Urinary bladder (tissue), 3 donors: ENCODE measurements at regions not wholly inside any gene's neighbourhood (a gene's known extent, or its start where the extent isn't known, plus 50 kb on each side); places are given as distances from the start of the nearest gene placed in this dataset.
"Not testable (repeated sequence)": the region's sequence is repeated elsewhere in the genome, so short reads cannot be mapped to it uniquely, and the experiment has no call there.

Source experiments
- DNase-seq: peaks from one replicate; pipeline ENCODE4 v3.0.0-alpha.2; 2015; ENCODE audit errors: extremely low spot score
- H3K27ac ChIP-seq: one replicate; pipeline ENCODE4 v1.5.1; 2013; ENCODE audit warnings: low read depth, mild to moderate bottlenecking, moderate library complexity
- H3K36me3 ChIP-seq: one replicate; pipeline ENCODE4 v1.6.1; 2013; ENCODE audit warnings: mild to moderate bottlenecking, moderate library complexity; ENCODE audit not compliant: insufficient read depth
- H3K4me1 ChIP-seq: one replicate; pipeline ENCODE4 v1.6.1; 2013; ENCODE audit warnings: mild to moderate bottlenecking, moderate library complexity; ENCODE audit not compliant: insufficient read depth
- H3K4me3 ChIP-seq: one replicate; pipeline ENCODE4 v1.5.1; 2013; ENCODE audit warnings: low read depth, low read length
- WGBS: extraction: QIAGEN DNeasy Blood & Tissue Kit; methylation state at CpG from one replicate; pipeline ENCODE4 v1.1.7; 2013; 5-methylcytosine and 5-hydroxymethylcytosine counted together
- donor health status: healthy with polysubstance abuse.
- donor health status: healthy.

DNA sequence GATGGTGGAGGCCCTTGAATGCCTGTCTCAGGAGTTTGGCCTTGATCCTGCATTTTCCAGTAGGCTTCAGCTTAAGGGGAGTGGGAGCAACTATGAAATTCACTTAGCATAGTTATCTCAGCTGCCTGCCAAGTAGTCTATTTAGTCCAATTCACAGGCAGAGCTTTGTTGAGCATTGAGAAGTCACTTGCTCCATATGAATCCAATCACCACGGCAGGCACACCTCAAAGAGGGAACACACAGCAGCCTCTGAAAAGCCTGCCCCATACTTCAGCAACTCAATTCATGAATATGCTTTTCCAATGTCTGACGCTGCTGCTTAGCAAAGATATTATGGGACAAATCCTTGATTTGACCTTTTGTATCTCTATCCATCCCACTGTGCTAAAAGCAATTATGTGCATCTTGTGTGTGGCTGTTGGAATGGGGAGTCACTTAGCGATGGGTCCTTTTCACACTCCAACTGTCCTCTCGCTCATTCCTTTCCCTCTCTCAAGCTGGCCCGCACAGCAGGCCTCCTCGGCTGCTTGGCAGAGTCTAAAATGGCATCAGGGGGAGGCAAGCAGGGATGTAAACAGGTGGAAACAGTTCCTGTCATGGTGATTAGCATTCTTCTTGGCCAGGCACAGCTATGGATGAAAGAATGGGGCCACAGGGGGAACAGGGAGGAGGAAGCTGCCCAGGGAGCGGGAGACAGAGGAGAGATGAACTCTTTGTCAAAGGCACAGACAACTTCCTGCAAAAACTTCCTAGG is 56.0 kb upstream of the LRPPRC start:
- Histone ChIP-seq H3K4me3 (no peak overlapping the region), H3K27ac (no peak overlapping the region), H3K4me1 (no peaks in the 10 kb centered on the region), H3K36me3 (no peaks in the 10 kb centered on the region)
- DNase-seq, result no peak
- 62% methylated on average over 7 of the region's 7 CpGs for WGBS

DNA sequence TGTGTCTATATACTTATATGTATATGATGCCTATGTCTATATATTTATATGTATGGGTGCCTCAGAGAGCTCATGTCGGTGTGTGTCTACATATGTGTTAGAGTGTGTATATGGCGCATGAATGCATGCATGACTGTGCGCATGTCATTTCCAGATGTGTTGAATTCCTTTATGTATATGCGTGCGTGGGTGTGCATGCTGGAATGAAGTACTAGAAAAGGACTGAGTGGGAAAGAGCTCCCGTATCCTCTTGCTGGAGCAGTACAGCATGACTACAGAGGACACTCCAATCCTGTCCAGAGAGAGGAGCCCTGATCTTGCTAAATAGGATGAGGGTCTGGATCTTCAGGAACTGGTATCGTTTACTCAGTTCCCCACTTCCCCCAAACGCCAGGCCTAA is 56.8 kb upstream of the LRPPRC start:
- Histone ChIP-seq H3K4me1 (no peaks in the 10 kb centered on the region), H3K4me3 (no peak overlapping the region), H3K27ac (no peak overlapping the region), H3K36me3 (no peaks in the 10 kb centered on the region)
- no peak for DNase-seq
- WGBS, result 82% methylated on average over 8 of the region's 8 CpGs

DNA sequence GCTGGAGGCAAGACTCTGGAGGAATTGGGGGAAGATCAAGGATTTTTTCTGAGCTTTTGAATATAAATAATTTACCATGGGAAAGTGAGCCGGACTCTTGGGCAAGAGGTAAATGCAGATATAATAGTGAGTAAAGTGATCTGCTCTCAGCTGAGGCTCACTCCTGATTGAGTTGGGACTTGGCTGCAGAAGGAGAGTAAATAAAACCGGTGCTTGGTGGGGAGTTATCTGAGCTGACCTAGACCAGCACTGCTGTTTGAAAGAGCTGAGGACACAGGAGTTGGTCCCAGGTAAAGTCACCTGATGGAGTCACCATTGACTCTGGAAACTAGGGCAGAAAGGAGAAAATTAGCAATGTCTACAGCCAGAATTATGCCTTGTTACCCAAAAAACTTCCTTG is 57.3 kb upstream of the LRPPRC start:
- Histone ChIP-seq H3K4me1 (no peaks in the 10 kb centered on the region), H3K27ac (no peak overlapping the region), H3K4me3 (no peak overlapping the region), H3K36me3 (no peaks in the 10 kb centered on the region)
- DNase-seq, result no peak
- 68% methylated on average over 2 of the region's 2 CpGs for WGBS

DNA sequence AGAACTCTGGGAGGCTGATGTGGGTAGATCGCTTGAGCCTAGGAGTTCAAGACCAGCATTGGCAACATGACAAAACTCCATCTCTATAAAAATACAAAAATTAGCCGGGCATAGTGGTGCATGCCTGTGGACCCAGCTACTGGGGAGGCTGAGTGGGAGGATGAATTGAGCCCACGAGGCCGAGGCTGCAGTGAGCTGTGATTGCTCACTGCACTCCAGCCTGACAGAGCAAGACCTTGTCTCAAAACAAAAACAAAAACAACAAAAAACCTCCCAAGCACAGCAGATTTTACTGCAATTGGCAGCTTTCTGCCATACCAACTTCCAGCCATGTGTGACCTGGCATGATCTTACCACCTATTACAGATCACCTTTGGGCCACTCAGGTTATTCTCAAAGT is 57.7 kb upstream of the LRPPRC start:
- WGBS, result 76% methylated on average over 4 of the region's 4 CpGs
- DNase-seq, result no peak
- Histone ChIP-seq H3K4me3 (no peak overlapping the region), H3K4me1 (no peaks in the 10 kb centered on the region), H3K27ac (no peak overlapping the region), H3K36me3 (no peaks in the 10 kb centered on the region)

DNA sequence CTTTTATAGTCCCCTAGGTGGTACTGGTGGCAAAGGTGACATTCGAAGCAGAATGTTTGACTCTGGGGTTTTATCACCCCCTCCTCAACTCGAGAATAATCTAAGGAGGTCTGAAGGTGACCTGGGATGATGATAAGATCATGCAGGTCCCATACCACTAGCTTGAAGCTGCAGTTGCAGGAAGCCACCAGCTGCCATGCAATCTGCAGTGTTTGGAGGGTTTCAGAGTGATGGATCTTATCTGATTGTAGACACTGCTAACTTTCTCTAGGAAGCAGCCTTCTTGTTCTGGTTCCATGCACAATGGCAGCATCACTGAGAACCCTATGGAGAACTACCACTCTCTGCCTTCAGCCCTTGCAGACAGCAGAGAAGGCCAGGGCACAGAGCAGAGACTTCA is 59.4 kb upstream of the LRPPRC start:
- no peaks in the 10 kb centered on the region for H3K36me3 ChIP-seq
- H3K4me1 ChIP-seq, result no peaks in the 10 kb centered on the region
- H3K4me3 ChIP-seq, result no peak overlapping the region
- 42% methylated on average over 2 of the region's 2 CpGs for WGBS
- no peak overlapping the region for H3K27ac ChIP-seq
- DNase-seq, result no peak

DNA sequence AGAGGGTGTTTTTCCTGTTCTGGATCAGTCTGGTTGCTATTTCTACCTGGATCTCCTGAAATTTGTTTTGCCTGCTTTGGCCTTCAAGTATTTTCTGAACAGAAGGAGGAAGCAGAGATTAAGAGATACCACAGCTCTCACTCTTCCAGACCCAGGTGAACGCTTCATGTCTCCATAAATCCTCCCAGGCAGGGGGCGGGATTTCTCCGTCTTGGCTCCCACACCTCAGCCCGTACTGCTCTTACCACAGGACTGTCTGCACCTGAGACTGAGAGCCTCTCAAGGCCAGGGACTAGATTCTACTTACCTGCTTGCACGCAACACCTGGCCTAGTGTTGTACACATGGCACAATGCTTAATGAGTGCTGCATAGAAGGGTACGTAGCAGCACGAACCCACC is 59.9 kb upstream of the LRPPRC start:
- 75% methylated on average over 7 of the region's 7 CpGs for WGBS

DNA sequence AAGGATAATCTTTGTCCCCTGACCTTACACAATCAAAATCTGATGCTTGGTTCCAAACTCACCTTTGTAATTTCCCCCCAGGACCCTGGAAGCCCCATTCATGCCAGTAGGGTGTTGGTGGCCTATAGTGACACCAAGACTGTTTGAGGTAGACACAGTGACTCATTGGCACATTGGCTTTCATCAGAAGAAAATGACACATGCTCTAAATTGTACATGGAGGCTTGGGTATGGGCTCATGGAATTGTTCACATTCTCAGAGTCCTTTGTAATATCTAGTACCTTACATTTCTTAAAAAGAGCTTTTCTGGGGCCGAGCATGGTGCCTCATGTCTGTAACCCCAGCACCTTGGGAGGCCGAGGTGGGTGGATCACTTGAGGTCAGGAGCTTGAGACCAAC is 61.2 kb upstream of the LRPPRC start:
- no peak for DNase-seq
- 84% methylated on average over 2 of the region's 2 CpGs for WGBS
- H3K36me3 ChIP-seq, result no peaks in the 10 kb centered on the region
- no peak overlapping the region for H3K4me3 ChIP-seq
- H3K4me1 ChIP-seq, result no peaks in the 10 kb centered on the region
- no peak overlapping the region for H3K27ac ChIP-seq

More for the DNA sequence above, 59.9 kb upstream of the LRPPRC start:
- H3K4me1 ChIP-seq, result no peaks in the 10 kb centered on the region
- DNase-seq, result no peak
- H3K36me3 ChIP-seq, result no peaks in the 10 kb centered on the region
- H3K27ac ChIP-seq, result no peak overlapping the region
- H3K4me3 ChIP-seq, result no peak overlapping the region

DNA sequence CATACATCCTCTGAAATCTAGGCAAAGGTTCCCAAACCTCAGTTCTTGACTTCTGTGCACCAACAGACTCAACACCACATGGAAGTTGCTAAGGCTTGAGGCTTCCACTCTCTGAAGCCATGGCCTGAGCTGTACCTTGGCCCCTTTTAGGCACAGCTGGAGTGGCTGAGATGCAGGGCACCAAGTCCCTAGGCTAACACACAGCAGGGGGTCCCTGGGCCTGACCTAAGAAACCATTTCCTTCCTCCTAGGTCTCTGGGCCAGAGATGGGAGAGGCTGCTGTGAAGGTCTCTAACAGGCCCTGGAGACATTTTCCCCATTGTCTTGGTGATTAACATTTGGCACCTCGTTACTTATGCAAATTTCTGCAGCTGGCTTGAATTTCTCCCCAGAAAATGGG is 64.5 kb upstream of the LRPPRC start:
- not testable (repeated sequence) for H3K36me3 ChIP-seq, H3K4me3 ChIP-seq, DNase-seq, H3K4me1 ChIP-seq, H3K27ac ChIP-seq
- 43% methylated on average over 1 of the region's 1 CpG for WGBS

DNA sequence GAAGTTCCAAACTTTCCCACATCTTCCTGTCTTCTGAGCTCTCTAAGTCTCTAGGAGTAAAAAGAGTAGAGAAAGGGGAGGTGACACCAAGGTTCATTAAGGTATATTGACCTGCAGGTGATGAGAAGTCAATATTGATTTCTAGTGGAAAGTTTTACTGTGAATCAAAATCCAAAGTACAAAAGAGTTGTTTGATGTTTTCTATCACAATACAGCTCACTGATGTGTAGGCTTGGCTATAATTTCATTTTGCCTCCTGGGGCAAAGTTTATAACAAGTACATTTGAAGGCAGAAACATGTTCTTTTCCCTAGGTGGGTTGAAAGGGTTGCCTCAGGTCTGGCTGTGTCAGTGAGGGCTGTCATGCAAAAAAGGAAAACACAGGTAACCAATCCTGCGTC is 65.2 kb upstream of the LRPPRC start:
- Histone ChIP-seq H3K27ac (no peak overlapping the region), H3K4me3 (no peak overlapping the region), H3K4me1 (no peaks in the 10 kb centered on the region), H3K36me3 (no peaks in the 10 kb centered on the region)
- 99% methylated on average over 1 of the region's 1 CpG for WGBS
- DNase-seq, result no peak

DNA sequence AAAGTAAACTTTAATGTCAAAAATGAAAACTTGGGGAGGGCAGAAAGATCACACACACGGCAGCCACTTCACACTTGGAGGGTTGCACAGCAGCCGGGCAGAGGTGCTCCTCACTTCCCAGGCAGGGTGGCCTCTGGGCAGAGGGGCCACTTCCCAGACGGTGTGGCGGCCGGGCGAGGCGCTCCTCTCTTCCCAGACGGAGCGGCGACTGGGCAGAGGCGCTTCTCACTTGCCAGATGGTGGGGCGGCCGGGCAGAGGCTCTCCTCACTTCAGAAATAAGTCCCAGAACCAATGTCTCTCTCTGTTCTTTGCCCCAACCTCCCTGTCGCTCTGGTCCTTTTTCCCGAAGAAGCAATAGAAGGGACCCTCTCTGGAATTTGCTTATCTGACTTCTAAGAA is 65.7 kb upstream of the LRPPRC start:
- no peak overlapping the region for H3K4me3 ChIP-seq
- H3K36me3 ChIP-seq, result no peaks in the 10 kb centered on the region
- no peak for DNase-seq
- H3K27ac ChIP-seq, result no peak overlapping the region
- WGBS, result 92% methylated on average over 15 of the region's 15 CpGs
- no peaks in the 10 kb centered on the region for H3K4me1 ChIP-seq

DNA sequence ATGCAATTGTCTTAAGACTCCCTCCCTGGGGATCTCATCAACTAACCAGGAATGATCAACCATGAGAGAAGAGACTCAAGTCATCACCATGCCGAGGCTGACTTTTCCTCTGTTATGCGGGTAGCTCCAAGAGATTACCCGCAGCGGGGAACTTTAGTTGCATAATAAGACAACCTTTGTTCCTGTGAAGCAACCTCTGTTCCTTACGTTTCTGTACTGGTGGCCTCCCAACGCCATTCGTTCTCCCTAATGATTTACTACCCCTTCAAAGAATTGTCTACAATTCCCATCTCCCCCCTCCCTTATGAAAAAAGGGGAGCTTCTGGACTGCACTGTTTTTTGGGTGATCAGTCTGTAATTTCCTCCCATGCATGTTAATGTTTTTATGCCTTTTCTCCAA is 66.1 kb upstream of the LRPPRC start:
- no peak overlapping the region for H3K4me3 ChIP-seq
- no peaks in the 10 kb centered on the region for H3K36me3 ChIP-seq
- 84% methylated on average over 7 of the region's 7 CpGs for WGBS
- no peak overlapping the region for H3K27ac ChIP-seq
- no peaks in the 10 kb centered on the region for H3K4me1 ChIP-seq
- no peak for DNase-seq

DNA sequence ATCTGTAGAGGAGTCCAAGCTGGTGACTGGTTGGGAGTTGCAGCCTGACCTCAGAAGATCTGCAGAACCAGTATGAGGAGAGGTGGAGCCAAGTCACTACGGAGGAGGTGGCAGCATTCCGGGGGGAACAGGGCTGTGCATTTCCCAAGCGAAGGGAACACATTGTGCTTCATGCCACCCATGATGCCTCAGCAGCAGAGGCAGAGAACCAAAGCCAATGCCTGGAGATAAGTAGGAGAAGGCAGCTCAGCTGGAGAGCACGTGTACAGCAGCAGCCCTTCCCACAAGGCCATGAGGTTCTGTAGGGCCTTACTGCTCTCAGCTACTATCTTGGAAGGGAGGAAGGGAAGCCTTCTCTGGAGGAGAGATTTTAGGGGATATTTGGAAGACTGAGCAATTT is 67.2 kb upstream of the LRPPRC start:
- Histone ChIP-seq H3K36me3 (no peaks in the 10 kb centered on the region), H3K27ac (no peak overlapping the region), H3K4me1 (no peaks in the 10 kb centered on the region), H3K4me3 (no peak overlapping the region)
- WGBS, result 89% methylated on average over 4 of the region's 4 CpGs
- no peak for DNase-seq

DNA sequence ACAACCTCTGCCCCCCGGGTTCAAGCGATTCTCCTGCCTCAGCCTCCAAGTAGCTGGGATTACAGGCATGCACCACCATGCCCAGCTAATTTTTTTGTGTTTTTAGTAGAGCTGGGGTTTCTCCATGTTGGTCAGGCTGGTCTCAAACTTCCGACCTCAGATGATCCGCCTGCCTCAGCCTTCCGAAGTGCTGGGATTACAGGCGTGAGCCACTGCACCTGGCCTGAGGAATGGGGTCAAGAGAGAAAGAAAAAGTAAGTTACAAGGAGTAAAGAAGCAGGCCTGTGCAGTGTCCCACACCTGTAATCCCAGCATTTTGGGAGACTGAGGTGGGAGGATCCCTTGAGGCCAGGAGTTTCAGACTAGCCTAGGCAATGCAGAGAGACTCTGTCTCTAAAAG is 68.5 kb upstream of the LRPPRC start:
- 92% methylated on average over 6 of the region's 6 CpGs for WGBS
- not testable (repeated sequence) for DNase-seq

DNA sequence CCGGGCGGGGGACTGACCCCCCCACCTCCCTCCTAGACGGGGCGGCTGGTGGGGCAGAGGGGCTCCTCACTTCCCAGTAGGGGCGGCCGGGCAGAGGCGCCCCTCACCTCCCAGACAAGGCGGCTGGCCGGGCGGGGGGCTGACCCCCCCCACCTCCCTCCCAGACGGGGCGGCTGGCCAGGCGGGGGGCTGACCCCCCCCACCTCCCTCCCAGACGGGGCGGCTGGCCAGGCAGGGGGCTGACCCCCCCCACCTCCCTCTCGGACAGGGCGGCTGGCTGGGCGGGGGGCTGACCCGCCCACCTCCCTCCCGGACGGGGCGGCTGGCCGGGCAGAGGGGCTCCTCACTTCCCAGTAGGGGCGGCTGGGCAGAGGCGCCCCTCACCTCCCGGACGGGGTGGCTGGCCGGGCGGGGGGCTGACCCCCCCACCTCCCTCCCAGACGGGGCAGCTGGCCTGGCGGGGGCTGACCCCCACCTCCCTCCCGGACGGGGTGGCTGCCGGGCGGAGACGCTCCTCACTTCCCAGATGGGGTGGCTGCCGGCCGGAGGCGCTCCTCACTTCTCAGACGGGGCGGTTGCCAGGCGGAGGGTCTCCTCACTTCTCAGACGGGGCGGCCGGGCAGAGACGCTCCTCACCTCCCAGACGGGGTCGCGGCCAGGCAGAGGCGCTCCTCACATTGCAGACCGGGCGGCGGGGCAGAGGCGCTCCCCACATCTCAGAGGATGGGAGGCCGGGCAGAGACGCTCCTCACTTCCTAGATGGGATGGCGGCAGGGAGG is 71.4 kb upstream of the LRPPRC start:
- H3K36me3 ChIP-seq, DNase-seq, H3K27ac ChIP-seq, H3K4me3 ChIP-seq, H3K4me1 ChIP-seq: not testable (repeated sequence)
- WGBS, result 99% methylated on average over 43 of the region's 57 CpGs

More for the DNA sequence above, 68.5 kb upstream of the LRPPRC start:
- H3K36me3 ChIP-seq, H3K4me1 ChIP-seq, H3K27ac ChIP-seq, H3K4me3 ChIP-seq: not testable (repeated sequence)
